SK-N-SH (cell line): ENCODE measurements at regions not wholly inside any gene's neighbourhood (a gene's known extent, or its start where the extent isn't known, plus 50 kb on each side); places are given as distances from the start of the nearest gene placed in this dataset.
"Not testable (repeated sequence)": the region's sequence is repeated elsewhere in the genome, so short reads cannot be mapped to it uniquely, and the experiment has no call there.

ENCODE experiments used
- GABPA ChIP-seq: IDR thresholded peaks from 2 replicates; pipeline ENCODE4 v1.4.0; 2012; ENCODE audit warnings: low read depth, mild to moderate bottlenecking
- RXRA ChIP-seq: IDR thresholded peaks from 2 replicates; pipeline ENCODE4 v1.4.0; 2012; ENCODE audit warnings: low read depth, mild to moderate bottlenecking, borderline replicate concordance
- TF ChIP-seq, protein P1 (sequence below): IDR thresholded peaks from 2 replicates; pipeline ENCODE4; 2012

- TF ChIP-seq, protein P1, sequence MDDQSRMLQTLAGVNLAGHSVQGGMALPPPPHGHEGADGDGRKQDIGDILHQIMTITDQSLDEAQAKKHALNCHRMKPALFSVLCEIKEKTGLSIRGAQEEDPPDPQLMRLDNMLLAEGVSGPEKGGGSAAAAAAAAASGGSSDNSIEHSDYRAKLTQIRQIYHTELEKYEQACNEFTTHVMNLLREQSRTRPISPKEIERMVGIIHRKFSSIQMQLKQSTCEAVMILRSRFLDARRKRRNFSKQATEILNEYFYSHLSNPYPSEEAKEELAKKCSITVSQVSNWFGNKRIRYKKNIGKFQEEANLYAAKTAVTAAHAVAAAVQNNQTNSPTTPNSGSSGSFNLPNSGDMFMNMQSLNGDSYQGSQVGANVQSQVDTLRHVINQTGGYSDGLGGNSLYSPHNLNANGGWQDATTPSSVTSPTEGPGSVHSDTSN, result not testable (repeated sequence)
- not testable (repeated sequence) for TF ChIP-seq RXRA, GABPA
Measured at GRCh38 chr7:86045197-86045596, 598.5 kb upstream of the GRM3 start.
